Kidney (tissue), 13 donors: ENCODE measurements at regions not wholly inside any gene's neighbourhood (a gene's known extent, or its start where the extent isn't known, plus 50 kb on each side); places are given as distances from the start of the nearest gene placed in this dataset.
"Not testable (repeated sequence)": the region's sequence is repeated elsewhere in the genome, so short reads cannot be mapped to it uniquely, and the experiment has no call there.

ENCODE experiments used
- DNase-seq, 5 donors: peaks; one replicate each; pipeline ENCODE4 v3.0.0-alpha.2; 2013 to 2020
- FAIRE-seq: peaks from 2 replicates; lab custom pipeline; 2012; peaks lifted over from hg19 to GRCh38; lab: Jason Lieb, UNC
- H3K27ac ChIP-seq, 2 donors: one replicate each; pipeline ENCODE4 v1.7.0; 2013; ENCODE audit warnings: low read depth in 2 of 2, low read length in 2 of 2, inconsistent platforms in 1 of 2
- H3K27me3 ChIP-seq: one replicate; pipeline ENCODE4 v1.7.1; 2013; ENCODE audit warnings: low read length, inconsistent platforms; ENCODE audit not compliant: control insufficient read depth, insufficient read depth
- H3K36me3 ChIP-seq, 3 donors: one replicate each; pipeline versions ENCODE4 v1.7.0 to v1.7.1; 2013; ENCODE audit warnings: low read length in 3 of 3, control low read depth in 1 of 3, inconsistent platforms in 1 of 3; ENCODE audit not compliant: insufficient read depth in 3 of 3, control insufficient read depth in 2 of 3
- H3K4me1 ChIP-seq, 3 donors: one replicate each; pipeline versions ENCODE4 v1.7.0 to v1.7.1; 2013; ENCODE audit warnings: low read length in 3 of 3, inconsistent platforms in 1 of 3, low read depth in 1 of 3; ENCODE audit not compliant: control insufficient read depth in 2 of 3, insufficient read depth in 2 of 3
- H3K4me3 ChIP-seq, 3 donors: one replicate each; pipeline versions ENCODE4 v1.7.0 to v1.8.1; 2013; ENCODE audit warnings: low read length in 3 of 3, control low read depth in 1 of 3, inconsistent platforms in 1 of 3
- H3K9ac ChIP-seq, 3 donors: one replicate each; pipeline versions ENCODE4 v1.7.0 to v1.7.1; 2013; ENCODE audit warnings: low read length in 3 of 3, control low read depth in 1 of 3, inconsistent platforms in 1 of 3
- H3K9me3 ChIP-seq, 3 donors: one replicate each; pipeline versions ENCODE4 v1.7.0 to v1.7.1; 2013; ENCODE audit warnings: low read length in 3 of 3, control low read depth in 1 of 3, inconsistent platforms in 1 of 3; ENCODE audit not compliant: control insufficient read depth in 2 of 3, insufficient read depth in 1 of 3
- intact Hi-C: fragments of 100-400 bp; cut with DNase I; formaldehyde crosslinking; loops from one replicate; pipeline ENCODE4 v1.11.1; 2022
- TF ChIP-seq, protein P1 (sequence below): IDR thresholded peaks from 3 replicates; pipeline ENCODE4 v1.5.1; 2012; ENCODE audit warnings: mild to moderate bottlenecking, moderate library complexity, borderline replicate concordance; ENCODE audit not compliant: insufficient read depth; ENCODE audit errors: extremely low read depth
- donor health status: control.
- donor health status: control.
- donor health status: control.
- donor health status: control.
- donor health status: control.
- donor health status: DM: yes; HTN: yes; CAD: no.
- donor health status: Normal renal cell carcinoma (clear cell type).

DNA sequence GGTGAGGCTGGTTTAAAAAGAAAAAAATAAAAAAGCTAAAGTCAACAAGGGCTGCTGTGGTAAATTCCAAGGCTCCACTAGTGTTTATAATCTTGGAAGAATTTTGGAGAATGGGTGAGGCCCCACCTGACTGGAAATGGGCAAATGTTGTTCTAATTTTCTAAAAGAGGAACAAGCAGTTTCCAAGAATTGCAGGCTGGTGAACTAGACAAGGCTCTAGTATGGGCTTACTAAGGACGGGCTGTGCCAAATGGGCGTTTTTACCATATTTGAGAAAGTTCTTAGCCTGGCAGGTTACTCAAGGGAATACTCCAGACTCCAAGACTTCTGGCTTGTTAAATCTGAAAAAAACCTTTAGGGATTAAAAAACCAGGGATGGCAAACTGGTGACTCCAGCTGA lies 67.0 kb upstream of the ABHD2 start:
- intact Hi-C loops: no loop called here
- FAIRE-seq: no peak
- no peak for DNase-seq
- TF ChIP-seq, protein P1, sequence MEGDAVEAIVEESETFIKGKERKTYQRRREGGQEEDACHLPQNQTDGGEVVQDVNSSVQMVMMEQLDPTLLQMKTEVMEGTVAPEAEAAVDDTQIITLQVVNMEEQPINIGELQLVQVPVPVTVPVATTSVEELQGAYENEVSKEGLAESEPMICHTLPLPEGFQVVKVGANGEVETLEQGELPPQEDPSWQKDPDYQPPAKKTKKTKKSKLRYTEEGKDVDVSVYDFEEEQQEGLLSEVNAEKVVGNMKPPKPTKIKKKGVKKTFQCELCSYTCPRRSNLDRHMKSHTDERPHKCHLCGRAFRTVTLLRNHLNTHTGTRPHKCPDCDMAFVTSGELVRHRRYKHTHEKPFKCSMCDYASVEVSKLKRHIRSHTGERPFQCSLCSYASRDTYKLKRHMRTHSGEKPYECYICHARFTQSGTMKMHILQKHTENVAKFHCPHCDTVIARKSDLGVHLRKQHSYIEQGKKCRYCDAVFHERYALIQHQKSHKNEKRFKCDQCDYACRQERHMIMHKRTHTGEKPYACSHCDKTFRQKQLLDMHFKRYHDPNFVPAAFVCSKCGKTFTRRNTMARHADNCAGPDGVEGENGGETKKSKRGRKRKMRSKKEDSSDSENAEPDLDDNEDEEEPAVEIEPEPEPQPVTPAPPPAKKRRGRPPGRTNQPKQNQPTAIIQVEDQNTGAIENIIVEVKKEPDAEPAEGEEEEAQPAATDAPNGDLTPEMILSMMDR: no peak
- Histone ChIP-seq H3K27me3 (no peaks in the 10 kb centered on the region), H3K4me1 (peaks cover 0 to 4% (median 0%) of the 10 kb centered on the region in 3 donors), H3K4me3 (no peak overlapping the region), H3K9me3 (peaks cover 0 to 2% (median 0%) of the 10 kb centered on the region in 3 donors), H3K9ac (no peak overlapping the region), H3K27ac (no peak overlapping the region), H3K36me3 (no peaks in the 10 kb centered on the region)

- H3K9me3 ChIP-seq, H3K27ac ChIP-seq, DNase-seq, FAIRE-seq, intact Hi-C loops, H3K9ac ChIP-seq, H3K36me3 ChIP-seq, H3K27me3 ChIP-seq, H3K4me1 ChIP-seq, H3K4me3 ChIP-seq: not testable (repeated sequence)
Observed at GRCh38 chr15:89021886-89022285, 66.4 kb upstream of the ABHD2 start.

GRCh38 chr15:89023311-89023961 lies 64.8 kb upstream of the ABHD2 start:
- no peak overlapping the region for H3K27ac ChIP-seq
- no peak for FAIRE-seq

DNA sequence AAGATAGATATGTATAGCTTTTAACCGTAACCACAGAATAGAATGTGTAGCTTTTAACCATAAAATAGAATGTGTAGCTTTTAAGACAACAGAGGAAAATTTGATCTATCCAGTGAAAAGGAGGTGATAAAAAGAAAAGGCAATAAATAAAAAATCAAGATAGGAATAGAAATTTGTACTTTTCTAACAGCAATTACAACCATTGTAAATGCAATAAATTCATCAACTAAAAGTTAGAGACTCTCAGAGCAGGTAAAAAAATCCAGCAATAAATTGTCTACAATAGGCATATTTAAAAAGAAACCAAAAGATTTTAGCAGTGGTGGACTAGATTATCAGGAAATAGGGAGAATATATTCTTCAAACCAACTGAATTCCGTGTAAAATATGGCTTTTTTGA lies 63.8 kb upstream of the ABHD2 start:
- H3K27ac ChIP-seq: no peak overlapping the region
- DNase-seq: no peak
- TF ChIP-seq, protein P1: no peak
- no peaks in the 10 kb centered on the region for H3K4me1 ChIP-seq
- no peak overlapping the region for H3K4me3 ChIP-seq
- H3K36me3 ChIP-seq: no peaks in the 10 kb centered on the region
- H3K27me3 ChIP-seq: no peaks in the 10 kb centered on the region
- intact Hi-C loops: no loop called here
- FAIRE-seq: no peak
- H3K9ac ChIP-seq: no peak overlapping the region
- peaks cover 0 to 2% (median 0%) of the 10 kb centered on the region in 3 donors for H3K9me3 ChIP-seq

More at GRCh38 chr15:89023311-89023961, 64.8 kb upstream of the ABHD2 start:
- Histone ChIP-seq H3K4me1 (no peaks in the 10 kb centered on the region), H3K9me3 (peaks cover 0 to 2% (median 0%) of the 10 kb centered on the region in 3 donors), H3K9ac (no peak overlapping the region), H3K36me3 (no peaks in the 10 kb centered on the region), H3K27me3 (no peaks in the 10 kb centered on the region), H3K4me3 (no peak overlapping the region)
- TF ChIP-seq, protein P1: no peak
- intact Hi-C loops: no loop called here
- DNase-seq: no peak
